Uterus (tissue), 3 donors: ENCODE measurements at regions not wholly inside any gene's neighbourhood (a gene's known extent, or its start where the extent isn't known, plus 50 kb on each side); places are given as distances from the start of the nearest gene placed in this dataset.
"Not testable (repeated sequence)": the region's sequence is repeated elsewhere in the genome, so short reads cannot be mapped to it uniquely, and the experiment has no call there.

Experiments used
- DNase-seq, 2 donors: peaks; one replicate each; pipeline ENCODE4 v3.0.0-alpha.2; 2019 to 2020
- H3K27ac ChIP-seq, 2 donors: fragments of 200-600 bp; sonication (generic); 1 replicate in 1 of 2; 2 replicates in 1 of 2; pipeline ENCODE4 v1.5.1; 2016 to 2018
- H3K27me3 ChIP-seq, 2 donors: fragments of 200-600 bp; sonication (generic); one replicate each; pipeline ENCODE4 v1.5.1; 2018 to 2019; ENCODE audit warnings: control low read depth in 1 of 2
- H3K36me3 ChIP-seq, 2 donors: fragments of 200-600 bp; sonication (generic); one replicate each; pipeline ENCODE4 v1.5.1; 2019; ENCODE audit warnings: control low read depth in 1 of 2
- H3K4me1 ChIP-seq, 2 donors: fragments of 200-600 bp; sonication (generic); one replicate each; pipeline ENCODE4 v1.5.1; 2018 to 2019; ENCODE audit warnings: control low read depth in 1 of 2
- H3K4me3 ChIP-seq, 2 donors: fragments of 200-600 bp; sonication (generic); 1 replicate in 1 of 2; 2 replicates in 1 of 2; pipeline ENCODE4 v1.5.1; 2018 to 2019; ENCODE audit warnings: mild to moderate bottlenecking in 1 of 2
- H3K9me3 ChIP-seq, 2 donors: fragments of 200-600 bp; sonication (generic); one replicate each; pipeline ENCODE4 v1.5.1; 2019; ENCODE audit warnings: control low read depth in 1 of 2
- CTCF ChIP-seq, 4 experiments: fragments of 200-600 bp in 2 of 4; fragments of 450-650 bp in 2 of 4; sonication (generic) in 2 of 4; IDR thresholded peaks; one replicate each; pipeline ENCODE4 v1.5.1; 2016 to 2019; ENCODE audit warnings: antibody characterized with exemption in 4 of 4, mild to moderate bottlenecking in 2 of 4, moderate library complexity in 1 of 4
- POLR2A ChIP-seq, 2 donors: fragments of 450-650 bp; IDR thresholded peaks; one replicate each; pipeline ENCODE4 v1.6.1; 2016; ENCODE audit warnings: antibody characterized with exemption in 2 of 2, mild to moderate bottlenecking in 1 of 2, moderate library complexity in 1 of 2
- intact Hi-C: fragments of 100-400 bp; cut with DNase I; formaldehyde crosslinking; loops from one replicate; pipeline ENCODE4 v1.15.1; 2023; ENCODE audit warnings: low total_unique reads
- donor health status: DM: yes; HTN: yes; CAD: no.

GRCh38 chr5:154702477-154702876 lies 52.7 kb upstream of the LARP1 start:
- DNase-seq = no peak
- no peaks in the 10 kb centered on the region for H3K4me1 ChIP-seq
- TF ChIP-seq POLR2A (IDR thresholded peaks at IDR 0.05) (no peak), CTCF (IDR thresholded peaks at IDR 0.05) (no peak)
- no peaks in the 10 kb centered on the region for H3K36me3 ChIP-seq
- H3K27ac ChIP-seq = no peak overlapping the region
- H3K27me3 ChIP-seq = no peaks in the 10 kb centered on the region
- intact Hi-C loops = no loop called here
- no peak overlapping the region for H3K4me3 ChIP-seq
- no peaks in the 10 kb centered on the region for H3K9me3 ChIP-seq

GRCh38 chr5:154701725-154702124 lies 53.5 kb upstream of the LARP1 start:
- H3K9me3 ChIP-seq, H3K4me1 ChIP-seq, H3K27ac ChIP-seq, DNase-seq, H3K4me3 ChIP-seq, H3K27me3 ChIP-seq, H3K36me3 ChIP-seq, intact Hi-C loops: not testable (repeated sequence)

- Histone ChIP-seq H3K36me3 (no peaks in the 10 kb centered on the region), H3K4me3 (no peak overlapping the region), H3K4me1 (no peaks in the 10 kb centered on the region), H3K9me3 (no peaks in the 10 kb centered on the region), H3K27me3 (no peaks in the 10 kb centered on the region), H3K27ac (no peak overlapping the region)
- TF ChIP-seq POLR2A (IDR thresholded peaks at IDR 0.05) (no peak), CTCF (IDR thresholded peaks at IDR 0.05) (no peak)
- no peak for DNase-seq
- intact Hi-C loops = no loop called here
These were observed 54.0 kb upstream of the LARP1 start for GRCh38 chr5:154701181-154701580.

- H3K4me3 ChIP-seq, H3K9me3 ChIP-seq, intact Hi-C loops, H3K27me3 ChIP-seq, H3K27ac ChIP-seq, H3K4me1 ChIP-seq, DNase-seq, H3K36me3 ChIP-seq: not testable (repeated sequence)
These were observed 54.8 kb upstream of the LARP1 start for GRCh38 chr5:154700289-154700928.

- intact Hi-C loops = no loop called here
These were observed 56.4 kb upstream of the LARP1 start for GRCh38 chr5:154698763-154699162.

GRCh38 chr5:154697371-154697770 lies 57.8 kb upstream of the LARP1 start:
- intact Hi-C loops = no loop called here
- no peak for DNase-seq
- Histone ChIP-seq H3K4me1 (no peaks in the 10 kb centered on the region), H3K27ac (no peak overlapping the region), H3K9me3 (no peaks in the 10 kb centered on the region), H3K27me3 (no peaks in the 10 kb centered on the region), H3K36me3 (no peaks in the 10 kb centered on the region), H3K4me3 (no peak overlapping the region)
- no peak for TF ChIP-seq POLR2A (IDR thresholded peaks at IDR 0.05)
- no peak for TF ChIP-seq CTCF (IDR thresholded peaks at IDR 0.05)

More at GRCh38 chr5:154698763-154699162, 56.4 kb upstream of the LARP1 start:
- TF ChIP-seq CTCF (IDR thresholded peaks at IDR 0.05) (no peak), POLR2A (IDR thresholded peaks at IDR 0.05) (no peak)
- no peak for DNase-seq
- no peaks in the 10 kb centered on the region for H3K9me3 ChIP-seq
- no peaks in the 10 kb centered on the region for H3K4me1 ChIP-seq
- H3K4me3 ChIP-seq = no peak overlapping the region
- H3K27ac ChIP-seq = no peak overlapping the region
- no peaks in the 10 kb centered on the region for H3K36me3 ChIP-seq
- H3K27me3 ChIP-seq = no peaks in the 10 kb centered on the region
